Activated naive CD4-positive, alpha-beta T cell treated with anti-CD3 and anti-CD28 coated beads, Interleukin-2, amount 50 U/mL, for 24 hours (primary cell): ENCODE measurements at regions not wholly inside any gene's neighbourhood (a gene's known extent, or its start where the extent isn't known, plus 50 kb on each side); places are given as distances from the start of the nearest gene placed in this dataset.
"Not testable (repeated sequence)": the region's sequence is repeated elsewhere in the genome, so short reads cannot be mapped to it uniquely, and the experiment has no call there.

Source experiments
- H3K27ac Mint-ChIP-seq: one replicate; pipeline ENCODE4 v1.8.0; 2021; ENCODE audit warnings: mild to moderate bottlenecking, mixed read lengths
- H3K27me3 Mint-ChIP-seq: one replicate; pipeline ENCODE4 v1.8.0; 2021; ENCODE audit warnings: mixed read lengths
- H3K36me3 Mint-ChIP-seq: one replicate; pipeline ENCODE4 v1.8.0; 2021; ENCODE audit warnings: mixed read lengths
- H3K4me1 Mint-ChIP-seq: one replicate; pipeline ENCODE4 v1.8.0; 2021; ENCODE audit warnings: mixed read lengths
- H3K4me3 Mint-ChIP-seq: one replicate; pipeline ENCODE4 v1.8.0; 2021; ENCODE audit warnings: mild to moderate bottlenecking, mixed read lengths
- H3K9me3 Mint-ChIP-seq: one replicate; pipeline ENCODE4 v1.8.0; 2021; ENCODE audit warnings: mixed read lengths

- Mint-ChIP-seq H3K4me1 (no peaks in the 10 kb centered on the region), H3K27ac (no peak overlapping the region), H3K4me3 (no peak overlapping the region), H3K27me3 (no peaks in the 10 kb centered on the region), H3K36me3 (no peaks in the 10 kb centered on the region), H3K9me3 (no peaks in the 10 kb centered on the region)
Observed at GRCh38 chr4:116323606-116324005, 761.8 kb downstream of the TRAM1L1 start.

- H3K27me3 Mint-ChIP-seq: no peaks in the 10 kb centered on the region
- no peaks in the 10 kb centered on the region for H3K36me3 Mint-ChIP-seq
- no peaks in the 10 kb centered on the region for H3K9me3 Mint-ChIP-seq
- no peaks in the 10 kb centered on the region for H3K4me1 Mint-ChIP-seq
- H3K27ac Mint-ChIP-seq: no peak overlapping the region
- H3K4me3 Mint-ChIP-seq: no peak overlapping the region
Observed at GRCh38 chr4:116321471-116321870, 763.9 kb downstream of the TRAM1L1 start.

- H3K27ac Mint-ChIP-seq: no peak overlapping the region
- H3K9me3 Mint-ChIP-seq: no peaks in the 10 kb centered on the region
- H3K4me1 Mint-ChIP-seq: no peaks in the 10 kb centered on the region
- H3K4me3 Mint-ChIP-seq: no peak overlapping the region
- no peaks in the 10 kb centered on the region for H3K27me3 Mint-ChIP-seq
- no peaks in the 10 kb centered on the region for H3K36me3 Mint-ChIP-seq
Observed at GRCh38 chr4:116320859-116321258, 764.5 kb downstream of the TRAM1L1 start.

GRCh38 chr4:116303736-116304188 is 781.6 kb downstream of the TRAM1L1 start:
- no peaks in the 10 kb centered on the region for H3K4me1 Mint-ChIP-seq
- H3K9me3 Mint-ChIP-seq: no peaks in the 10 kb centered on the region
- H3K36me3 Mint-ChIP-seq: no peaks in the 10 kb centered on the region
- no peak overlapping the region for H3K4me3 Mint-ChIP-seq
- no peak overlapping the region for H3K27ac Mint-ChIP-seq
- H3K27me3 Mint-ChIP-seq: no peaks in the 10 kb centered on the region

- Mint-ChIP-seq H3K9me3 (no peaks in the 10 kb centered on the region), H3K36me3 (no peaks in the 10 kb centered on the region), H3K27me3 (no peaks in the 10 kb centered on the region), H3K4me3 (no peak overlapping the region), H3K27ac (no peak overlapping the region), H3K4me1 (no peaks in the 10 kb centered on the region)
Observed at GRCh38 chr4:116302990-116303735, 782.2 kb downstream of the TRAM1L1 start.

GRCh38 chr4:116275006-116275405 is 810.4 kb downstream of the TRAM1L1 start:
- H3K9me3 Mint-ChIP-seq: no peaks in the 10 kb centered on the region
- no peak overlapping the region for H3K4me3 Mint-ChIP-seq
- H3K27me3 Mint-ChIP-seq: no peaks in the 10 kb centered on the region
- no peak overlapping the region for H3K27ac Mint-ChIP-seq
- no peaks in the 10 kb centered on the region for H3K4me1 Mint-ChIP-seq
- no peaks in the 10 kb centered on the region for H3K36me3 Mint-ChIP-seq

GRCh38 chr4:116272336-116272735 is 813.0 kb downstream of the TRAM1L1 start:
- Mint-ChIP-seq H3K27me3 (no peaks in the 10 kb centered on the region), H3K9me3 (no peaks in the 10 kb centered on the region), H3K27ac (no peak overlapping the region), H3K36me3 (no peaks in the 10 kb centered on the region), H3K4me3 (no peak overlapping the region), H3K4me1 (no peaks in the 10 kb centered on the region)

GRCh38 chr4:116260931-116261330 is 824.4 kb downstream of the TRAM1L1 start:
- H3K36me3 Mint-ChIP-seq, H3K4me3 Mint-ChIP-seq: not testable (repeated sequence)

GRCh38 chr4:116244771-116245170 is 840.6 kb downstream of the TRAM1L1 start:
- Mint-ChIP-seq H3K4me1 (no peaks in the 10 kb centered on the region), H3K9me3 (peaks cover 5% of the 10 kb centered on the region), H3K4me3 (no peak overlapping the region), H3K27ac (no peak overlapping the region), H3K36me3 (no peaks in the 10 kb centered on the region), H3K27me3 (no peaks in the 10 kb centered on the region)

More at GRCh38 chr4:116260931-116261330, 824.4 kb downstream of the TRAM1L1 start:
- H3K27me3 Mint-ChIP-seq, H3K27ac Mint-ChIP-seq, H3K4me1 Mint-ChIP-seq: not testable (repeated sequence)
- H3K9me3 Mint-ChIP-seq: peaks cover 11% of the 10 kb centered on the region

GRCh38 chr4:116243431-116243830 is 841.9 kb downstream of the TRAM1L1 start:
- Mint-ChIP-seq H3K27ac (no peak overlapping the region), H3K9me3 (no peaks in the 10 kb centered on the region), H3K4me3 (no peak overlapping the region), H3K4me1 (no peaks in the 10 kb centered on the region), H3K36me3 (no peaks in the 10 kb centered on the region), H3K27me3 (no peaks in the 10 kb centered on the region)

- Mint-ChIP-seq H3K9me3 (peaks cover 3% of the 10 kb centered on the region), H3K27ac (no peak overlapping the region), H3K27me3 (no peaks in the 10 kb centered on the region), H3K36me3 (no peaks in the 10 kb centered on the region), H3K4me1 (no peaks in the 10 kb centered on the region), H3K4me3 (no peak overlapping the region)
Observed at GRCh38 chr4:116233971-116234370, 851.4 kb downstream of the TRAM1L1 start.

GRCh38 chr4:116231999-116232398 is 853.4 kb downstream of the TRAM1L1 start:
- not testable (repeated sequence) for H3K27me3 Mint-ChIP-seq, H3K27ac Mint-ChIP-seq

GRCh38 chr4:116229420-116229819 is 856.0 kb downstream of the TRAM1L1 start:
- no peak overlapping the region for H3K27ac Mint-ChIP-seq
- H3K36me3 Mint-ChIP-seq: no peaks in the 10 kb centered on the region
- no peak overlapping the region for H3K4me3 Mint-ChIP-seq
- peaks cover 6% of the 10 kb centered on the region for H3K9me3 Mint-ChIP-seq
- no peaks in the 10 kb centered on the region for H3K4me1 Mint-ChIP-seq
- H3K27me3 Mint-ChIP-seq: no peaks in the 10 kb centered on the region

More at GRCh38 chr4:116231999-116232398, 853.4 kb downstream of the TRAM1L1 start:
- not testable (repeated sequence) for H3K4me3 Mint-ChIP-seq, H3K9me3 Mint-ChIP-seq, H3K4me1 Mint-ChIP-seq, H3K36me3 Mint-ChIP-seq

GRCh38 chr4:116223040-116223732 is 862.2 kb downstream of the TRAM1L1 start:
- no peaks in the 10 kb centered on the region for H3K4me1 Mint-ChIP-seq
- H3K27ac Mint-ChIP-seq: no peak overlapping the region
- H3K27me3 Mint-ChIP-seq: no peaks in the 10 kb centered on the region
- peaks cover 2% of the 10 kb centered on the region for H3K9me3 Mint-ChIP-seq
- no peaks in the 10 kb centered on the region for H3K36me3 Mint-ChIP-seq
- no peak overlapping the region for H3K4me3 Mint-ChIP-seq

GRCh38 chr4:116217781-116218180 is 867.6 kb downstream of the TRAM1L1 start:
- Mint-ChIP-seq H3K4me3 (no peak overlapping the region), H3K27me3 (no peaks in the 10 kb centered on the region), H3K9me3 (no peaks in the 10 kb centered on the region), H3K27ac (no peak overlapping the region), H3K36me3 (no peaks in the 10 kb centered on the region), H3K4me1 (no peaks in the 10 kb centered on the region)

- H3K36me3 Mint-ChIP-seq: no peaks in the 10 kb centered on the region
Observed at GRCh38 chr4:116215622-116216021, 869.8 kb downstream of the TRAM1L1 start.

More at GRCh38 chr4:116215622-116216021, 869.8 kb downstream of the TRAM1L1 start:
- H3K27me3 Mint-ChIP-seq: no peaks in the 10 kb centered on the region
- H3K27ac Mint-ChIP-seq: no peak overlapping the region
- H3K4me1 Mint-ChIP-seq: no peaks in the 10 kb centered on the region
- H3K9me3 Mint-ChIP-seq: no peaks in the 10 kb centered on the region
- no peak overlapping the region for H3K4me3 Mint-ChIP-seq
